ENCODE measurements at regions not wholly inside any gene's neighbourhood (a gene's known extent, or its start where the extent isn't known, plus 50 kb on each side); places are given as distances from the start of the nearest gene placed in this dataset.

DNA sequence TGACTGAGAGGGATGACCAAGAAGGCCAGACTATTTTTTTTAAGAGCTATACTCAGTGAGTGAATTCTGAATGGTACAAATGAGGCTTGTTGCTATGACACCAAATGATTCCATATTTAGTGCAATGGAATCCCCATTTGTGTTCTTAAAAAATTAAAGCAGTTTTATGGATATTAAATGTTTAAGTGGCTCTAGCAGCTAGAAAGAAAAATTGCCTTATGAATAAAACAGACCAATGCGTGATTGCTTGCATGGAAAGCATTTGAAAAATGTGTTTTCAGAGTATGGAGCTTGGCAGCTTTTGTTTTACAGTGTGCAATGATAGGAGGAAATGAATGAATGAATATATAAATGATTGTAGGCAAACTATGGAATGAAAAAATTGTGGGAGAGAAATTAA, 238.8 kb upstream of the DPP10 start:
- no peak for TF ChIP-seq CTCF (IDR thresholded peaks at IDR 0.05 in 8 of 11, conservative IDR thresholded peaks at IDR 0.05 in 3 of 11)
- TF ChIP-seq POLR2A (IDR thresholded peaks at IDR 0.05) = no peak
